GM18511 (cell line): ENCODE measurements at regions not wholly inside any gene's neighbourhood (a gene's known extent, or its start where the extent isn't known, plus 50 kb on each side); places are given as distances from the start of the nearest gene placed in this dataset.

Experiments
- ATAC-seq: cut with Tn5 transposase; IDR thresholded peaks from one replicate; pipeline ENCODE4 v1.9.1; 2021; ENCODE audit warnings: mild to moderate bottlenecking, moderate library complexity; ENCODE audit not compliant: unreplicated experiment

- ATAC-seq: no peak
Measured at GRCh38 chr5:6868171-6868570, 154.9 kb downstream of the TENT4A start.

- no peak for ATAC-seq
Measured at GRCh38 chr5:6868575-6869215, 155.5 kb downstream of the TENT4A start.

GRCh38 chr5:6869677-6870076 is 156.4 kb downstream of the TENT4A start:
- ATAC-seq: no peak

- no peak for ATAC-seq
Measured at GRCh38 chr5:6872441-6873160, 159.4 kb downstream of the TENT4A start.

- no peak for ATAC-seq
Measured at GRCh38 chr5:6873359-6873758, 160.1 kb downstream of the TENT4A start.

- ATAC-seq: no peak
Measured at GRCh38 chr5:6875376-6875775, 162.1 kb downstream of the TENT4A start.

- ATAC-seq: no peak
Measured at GRCh38 chr5:6877986-6878828, 165.0 kb downstream of the TENT4A start.

- ATAC-seq: no peak
Measured at GRCh38 chr5:6885581-6885980, 172.3 kb downstream of the TENT4A start.

- ATAC-seq: no peak
Measured at GRCh38 chr5:6886866-6887265, 173.6 kb downstream of the TENT4A start.

GRCh38 chr5:6889030-6889429 is 175.8 kb downstream of the TENT4A start:
- no peak for ATAC-seq

- ATAC-seq: no peak
Measured at GRCh38 chr5:6899221-6899620, 186.0 kb downstream of the TENT4A start.

GRCh38 chr5:6900247-6901227 is 187.3 kb downstream of the TENT4A start:
- ATAC-seq: no peak

GRCh38 chr5:6902094-6902493 is 188.9 kb downstream of the TENT4A start:
- no peak for ATAC-seq

- ATAC-seq: no peak
Measured at GRCh38 chr5:6902597-6902996, 189.4 kb downstream of the TENT4A start.

GRCh38 chr5:6903934-6904333 is 190.7 kb downstream of the TENT4A start:
- no peak for ATAC-seq

- ATAC-seq: peak; percentile 72
Measured at GRCh38 chr5:6904860-6905259, 191.6 kb downstream of the TENT4A start.

- ATAC-seq: no peak
Measured at GRCh38 chr5:6905423-6905822, 192.2 kb downstream of the TENT4A start.

- ATAC-seq: no peak
Measured at GRCh38 chr5:6905883-6906282, 192.7 kb downstream of the TENT4A start.

GRCh38 chr5:6907320-6907918 is 194.2 kb downstream of the TENT4A start:
- no peak for ATAC-seq

- no peak for ATAC-seq
Measured at GRCh38 chr5:6909901-6910300, 196.7 kb downstream of the TENT4A start.
